ENCODE measurements at regions not wholly inside any gene's neighbourhood (a gene's known extent, or its start where the extent isn't known, plus 50 kb on each side); places are given as distances from the start of the nearest gene placed in this dataset.
"Not testable (repeated sequence)": the region's sequence is repeated elsewhere in the genome, so short reads cannot be mapped to it uniquely, and the experiment has no call there.

DNA sequence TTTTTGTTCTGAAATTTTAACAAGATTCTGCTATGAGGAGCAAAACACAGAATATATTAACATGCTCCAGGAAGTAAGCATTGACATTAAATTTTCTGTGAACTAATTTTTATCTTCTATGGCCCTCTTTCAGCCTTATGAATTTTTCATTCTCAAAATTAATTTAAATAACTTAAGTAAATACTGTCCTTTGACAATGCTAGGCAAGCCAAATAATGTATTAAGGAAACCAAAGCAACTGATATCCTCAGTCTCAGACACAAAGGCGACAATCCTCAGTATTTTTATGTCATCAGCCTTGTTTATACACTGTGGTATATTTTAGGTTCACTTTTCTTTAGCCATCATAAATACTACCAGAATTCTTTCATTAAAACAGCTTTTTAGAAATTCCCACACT, 159.8 kb downstream of the CGGBP1 start:
- Histone ChIP-seq H3K4me3 (no peak overlapping the region), H3K27ac (no peak overlapping the region)

DNA sequence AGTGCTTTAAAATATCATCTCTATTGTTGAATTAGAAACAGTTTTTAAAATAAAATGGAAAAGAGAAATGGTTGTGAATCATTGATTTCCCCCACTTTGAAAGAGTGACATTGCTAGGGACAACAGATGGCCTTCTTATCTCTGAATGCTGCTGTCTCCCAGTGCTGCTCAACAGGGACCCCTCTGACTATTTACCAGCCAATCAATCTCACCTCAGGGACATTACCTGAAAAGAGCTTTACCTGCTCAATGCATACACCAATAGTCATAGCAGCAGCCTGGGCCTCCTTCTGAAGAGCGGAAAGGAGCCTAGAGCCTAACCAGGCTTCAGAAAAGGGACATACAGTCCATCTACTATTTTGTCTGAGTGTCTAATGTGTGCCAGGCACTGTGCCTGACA, 162.8 kb downstream of the CGGBP1 start:
- H3K27ac ChIP-seq = no peak overlapping the region
- no peak overlapping the region for H3K4me3 ChIP-seq

DNA sequence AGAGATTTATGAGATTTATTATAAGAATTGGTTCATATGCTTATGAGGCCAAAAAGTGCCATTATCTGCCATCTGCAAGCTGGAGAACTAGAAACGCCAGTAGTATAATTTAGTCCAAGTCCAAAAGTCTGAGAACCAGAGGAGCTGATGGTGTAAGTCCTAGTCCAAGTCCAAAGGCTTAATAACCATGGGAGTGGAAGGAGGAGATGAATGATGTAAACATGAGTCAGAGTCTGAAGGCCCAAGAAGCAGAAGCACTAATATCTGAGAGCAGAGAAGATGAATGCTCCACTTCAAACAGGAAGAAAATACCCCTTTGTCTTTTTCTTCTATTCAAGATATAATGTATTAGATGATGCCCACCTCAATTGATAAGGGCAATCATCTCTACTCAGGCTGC, 185.7 kb downstream of the CGGBP1 start:
- H3K4me3 ChIP-seq = no peak overlapping the region
- H3K27ac ChIP-seq = no peak overlapping the region

DNA sequence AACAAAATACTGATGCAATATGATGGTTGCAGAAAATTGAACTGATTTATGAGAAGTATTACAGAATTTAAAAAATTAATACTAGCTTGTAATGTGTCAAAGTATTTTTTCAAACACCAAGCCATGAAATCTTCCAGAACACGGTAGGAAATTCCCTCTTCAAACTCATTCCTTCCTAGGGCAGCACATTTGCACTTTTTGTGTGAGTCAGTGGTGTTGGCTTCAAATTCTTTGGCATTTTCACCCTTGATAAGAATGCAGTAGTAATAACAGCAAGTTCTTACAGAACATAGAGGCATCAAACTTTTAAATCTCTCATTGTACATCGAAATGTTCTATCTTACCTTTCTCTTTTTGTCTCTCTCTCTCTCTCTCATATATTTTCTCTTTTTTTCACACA, 191.8 kb downstream of the CGGBP1 start:
- H3K27ac ChIP-seq = no peak overlapping the region
- no peak overlapping the region for H3K4me3 ChIP-seq

DNA sequence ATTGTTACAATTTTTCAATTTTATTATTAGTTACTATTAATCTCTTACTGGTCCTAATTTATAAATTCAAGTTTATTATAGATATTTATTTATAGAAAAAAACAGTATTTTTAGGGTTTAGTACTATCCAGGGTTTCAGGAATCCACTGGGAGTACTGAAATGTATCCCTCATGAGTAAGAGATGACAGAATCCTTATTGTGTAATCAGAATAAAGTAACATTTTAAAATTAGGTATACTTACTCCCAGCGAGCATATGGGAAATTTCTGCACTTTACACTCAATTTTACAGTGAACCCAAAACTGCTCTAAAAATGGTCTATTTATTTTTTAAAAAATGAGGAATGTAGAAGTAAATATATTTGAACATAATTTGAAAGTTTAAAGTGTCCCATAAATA, 202.7 kb downstream of the CGGBP1 start:
- Histone ChIP-seq H3K4me3 (no peak overlapping the region), H3K27ac (no peak overlapping the region)

DNA sequence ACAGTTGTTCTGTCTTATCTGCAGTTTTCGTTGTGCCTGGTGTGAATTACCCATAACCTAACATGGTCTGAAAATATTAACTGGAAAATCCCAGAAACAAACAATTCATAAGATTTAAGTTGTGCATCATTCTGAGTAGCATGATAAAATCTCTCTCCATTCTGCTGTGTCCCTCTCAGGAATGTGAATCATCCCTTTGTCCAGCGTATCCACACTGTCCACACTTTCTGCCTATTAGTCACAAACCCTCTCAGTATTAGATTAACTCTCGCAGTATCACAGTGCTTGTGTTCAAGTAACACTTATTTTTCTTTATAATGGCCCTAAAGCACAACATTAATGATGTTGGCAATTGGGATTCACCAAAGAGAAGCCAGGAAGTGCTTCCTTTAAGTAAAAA, 203.2 kb downstream of the CGGBP1 start:
- Histone ChIP-seq H3K4me3 (no peak overlapping the region), H3K27ac (no peak overlapping the region)

DNA sequence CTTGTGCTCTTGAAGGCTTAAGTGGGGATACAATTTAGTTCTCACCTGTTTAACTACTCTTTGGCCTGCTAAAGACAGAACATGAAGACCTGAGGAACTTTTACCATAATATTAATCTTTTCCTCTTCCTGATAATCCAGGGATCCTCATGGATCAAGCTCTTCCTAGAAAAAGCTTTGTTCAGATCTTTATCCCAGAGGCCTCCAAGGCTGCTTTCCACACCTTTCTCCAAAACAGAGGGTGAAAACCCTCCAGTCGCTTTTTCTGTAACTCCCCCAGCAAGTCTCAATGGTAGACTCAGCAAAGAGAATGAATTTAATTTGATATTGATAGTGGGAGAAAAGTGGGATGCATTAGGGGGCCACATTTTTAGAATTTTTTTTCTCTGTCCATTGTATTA, 203.6 kb downstream of the CGGBP1 start:
- H3K4me3 ChIP-seq = no peak overlapping the region
- H3K27ac ChIP-seq = no peak overlapping the region

DNA sequence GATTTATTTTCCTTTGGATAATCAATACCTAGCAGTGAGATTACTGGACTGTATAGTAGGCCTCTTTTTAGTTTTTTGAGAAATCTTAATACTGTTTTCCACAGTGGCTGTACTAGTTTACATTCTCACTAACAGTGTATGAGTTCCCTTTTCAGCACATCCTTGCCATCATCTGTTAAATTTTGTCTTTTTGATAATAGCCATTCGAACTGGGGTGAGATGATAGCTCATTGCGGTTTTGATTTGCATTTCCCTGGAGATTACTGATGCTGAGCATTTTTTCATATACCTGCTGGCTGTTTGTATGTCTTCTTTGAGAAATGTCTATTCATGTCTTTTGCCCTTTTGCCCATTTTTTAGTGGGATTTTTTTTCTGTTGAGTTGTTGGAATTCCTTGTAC, 210.8 kb downstream of the CGGBP1 start:
- H3K4me3 ChIP-seq = no peak overlapping the region
- no peak overlapping the region for H3K27ac ChIP-seq

DNA sequence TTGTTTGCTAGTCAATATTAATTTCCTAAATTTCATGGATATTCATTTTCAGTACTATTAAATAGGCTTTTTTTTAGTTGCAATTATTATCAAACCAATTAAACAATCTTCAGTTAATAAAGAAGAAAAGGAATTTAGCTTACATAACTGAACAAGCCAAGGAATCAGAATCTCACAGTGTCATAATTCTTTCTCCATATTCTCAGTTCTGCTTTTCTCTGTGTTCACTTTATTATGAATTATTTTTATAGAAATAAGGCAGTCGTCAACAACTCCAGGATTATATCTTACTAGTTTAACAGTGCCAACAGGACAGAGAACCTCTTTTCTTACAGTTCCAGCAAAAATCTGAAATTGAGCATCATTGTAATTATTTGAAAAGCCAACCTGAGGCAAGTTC, 221.7 kb downstream of the CGGBP1 start:
- no peak overlapping the region for H3K4me3 ChIP-seq

DNA sequence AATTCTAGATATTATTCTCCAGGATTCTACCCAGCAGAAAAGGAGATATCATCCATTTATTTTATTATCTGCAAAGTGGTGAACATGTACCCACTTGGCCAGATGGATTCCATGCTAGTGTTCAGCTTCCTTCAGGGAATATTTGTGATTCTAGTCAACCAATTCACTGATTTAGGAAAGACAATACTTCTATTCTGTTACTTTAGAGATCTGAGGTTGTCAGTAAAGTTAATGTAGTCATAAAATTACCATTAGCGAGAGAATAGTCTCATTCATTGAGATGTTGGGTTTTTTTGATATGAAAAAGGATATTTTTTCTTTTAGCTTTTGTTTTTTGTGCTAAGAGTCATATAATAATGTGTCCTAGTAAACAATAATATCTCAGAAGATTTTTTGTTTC, 222.8 kb downstream of the CGGBP1 start:
- Histone ChIP-seq H3K4me3 (no peak overlapping the region), H3K27ac (no peak overlapping the region)

More for the DNA sequence above, 221.7 kb downstream of the CGGBP1 start:
- H3K27ac ChIP-seq = no peak overlapping the region

DNA sequence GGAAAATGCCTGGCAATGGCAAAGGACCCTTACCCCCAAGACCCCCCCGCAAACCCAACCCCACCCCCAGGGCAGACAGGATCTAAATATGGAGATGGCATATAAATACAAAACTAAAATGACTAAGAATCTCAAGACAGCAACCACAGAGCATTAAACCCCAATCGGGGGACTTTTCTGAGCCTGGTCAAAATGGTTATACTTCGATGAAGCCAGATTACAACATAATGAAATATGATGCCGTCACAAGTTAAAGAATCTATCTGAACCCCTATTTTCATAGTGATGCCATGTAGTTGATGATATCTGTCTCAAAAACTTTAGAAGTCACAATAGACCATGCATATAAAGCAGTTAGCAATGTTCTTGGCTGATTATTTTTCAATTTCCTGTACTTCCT, 223.6 kb downstream of the CGGBP1 start:
- H3K27ac ChIP-seq = no peak overlapping the region
- no peak overlapping the region for H3K4me3 ChIP-seq

DNA sequence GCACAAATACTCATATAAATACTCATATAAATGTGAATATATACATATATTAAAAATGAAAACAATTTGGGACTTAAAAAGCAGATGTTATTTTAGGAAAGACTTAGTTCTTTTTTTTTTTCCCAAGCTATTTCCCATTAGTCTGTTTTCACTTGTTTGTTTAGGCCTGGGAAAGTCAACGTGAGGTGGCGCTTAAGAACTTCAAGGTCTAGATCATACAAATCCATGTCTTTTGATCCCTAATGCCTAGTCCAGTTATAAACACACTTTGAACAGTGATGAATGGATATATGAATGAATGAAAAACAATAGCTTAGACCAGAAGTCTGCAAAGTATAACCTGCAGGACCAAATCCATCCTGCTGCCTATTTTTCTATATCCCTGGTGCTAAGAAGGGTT, 224.5 kb downstream of the CGGBP1 start:
- Histone ChIP-seq H3K4me3 (no peak overlapping the region), H3K27ac (no peak overlapping the region)

DNA sequence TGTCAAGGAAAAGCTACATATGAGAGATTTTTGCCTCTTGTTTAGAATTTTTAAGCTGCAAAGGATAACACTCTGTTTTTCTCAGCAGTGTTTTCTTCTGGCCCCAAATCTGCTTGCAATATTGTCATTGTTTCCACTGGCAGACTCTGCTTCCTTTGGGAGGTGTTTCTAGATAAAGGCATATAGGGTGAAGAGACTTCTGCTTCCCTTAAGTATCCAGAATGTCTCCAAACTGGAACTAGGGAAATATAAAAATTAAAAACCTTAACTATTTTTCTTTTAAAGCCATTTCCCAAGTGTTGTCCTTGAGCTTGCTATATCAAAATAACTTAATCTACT, 225.8 kb downstream of the CGGBP1 start:
- Histone ChIP-seq H3K4me3 (no peak overlapping the region), H3K27ac (no peak overlapping the region)

DNA sequence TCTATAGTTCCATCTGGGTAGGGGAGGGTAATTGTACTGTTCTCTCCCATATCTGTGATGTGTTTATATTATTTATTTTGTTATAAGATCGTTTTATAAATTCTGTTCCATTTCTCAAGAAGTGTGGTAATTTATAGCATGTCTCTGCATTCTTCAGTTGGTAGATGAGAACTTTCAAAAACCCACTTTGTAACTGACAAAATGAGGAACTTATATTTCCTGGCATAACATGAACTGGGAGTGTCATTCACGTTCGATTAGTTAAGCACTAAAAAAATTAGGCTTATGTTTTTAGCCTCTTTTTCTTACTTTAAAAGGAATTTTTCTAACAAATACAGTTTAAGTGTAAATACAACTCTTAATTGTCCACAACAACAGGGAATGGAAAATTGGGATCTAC, 230.8 kb downstream of the CGGBP1 start:
- Histone ChIP-seq H3K27ac (no peak overlapping the region), H3K4me3 (no peak overlapping the region)

DNA sequence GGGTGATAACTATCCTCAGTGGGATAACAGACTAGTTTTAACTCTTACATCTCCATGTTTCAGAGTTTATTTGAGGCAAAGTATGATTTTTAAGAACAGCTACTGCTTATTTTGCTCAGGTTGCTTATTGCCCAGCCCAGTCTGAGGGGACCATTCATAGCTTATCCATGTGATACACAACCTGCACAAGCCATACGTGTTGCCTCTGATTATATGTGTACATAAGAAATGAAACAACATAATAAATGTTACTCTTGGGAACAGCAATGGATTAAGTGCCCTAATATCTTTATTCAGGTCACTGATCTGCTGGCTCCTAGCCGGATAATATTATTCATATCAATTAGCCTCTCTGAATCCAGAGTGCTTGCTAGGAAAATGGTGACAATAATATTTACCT, 236.2 kb downstream of the CGGBP1 start:
- Histone ChIP-seq H3K27ac (no peak overlapping the region), H3K4me3 (no peak overlapping the region)

DNA sequence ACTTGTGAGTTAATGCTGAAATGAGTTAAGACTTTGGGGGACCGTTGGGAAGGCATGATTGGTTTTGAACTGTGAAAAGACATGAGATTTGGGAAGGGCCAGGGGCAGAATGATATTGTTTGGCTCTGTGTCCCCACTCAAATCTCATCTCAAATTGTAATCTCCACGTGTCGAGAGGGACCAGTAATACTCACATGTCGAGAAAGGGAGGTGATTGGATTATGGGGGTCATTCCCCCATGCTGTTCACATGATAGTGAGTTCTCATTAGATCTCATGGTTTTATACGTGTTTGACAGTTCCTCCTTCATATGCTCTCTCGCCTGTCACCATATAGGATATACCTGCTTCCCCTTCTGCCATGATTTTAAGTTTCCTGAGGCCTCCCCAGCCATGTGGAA, 245.3 kb downstream of the CGGBP1 start:
- H3K27ac ChIP-seq, H3K4me3 ChIP-seq: not testable (repeated sequence)

DNA sequence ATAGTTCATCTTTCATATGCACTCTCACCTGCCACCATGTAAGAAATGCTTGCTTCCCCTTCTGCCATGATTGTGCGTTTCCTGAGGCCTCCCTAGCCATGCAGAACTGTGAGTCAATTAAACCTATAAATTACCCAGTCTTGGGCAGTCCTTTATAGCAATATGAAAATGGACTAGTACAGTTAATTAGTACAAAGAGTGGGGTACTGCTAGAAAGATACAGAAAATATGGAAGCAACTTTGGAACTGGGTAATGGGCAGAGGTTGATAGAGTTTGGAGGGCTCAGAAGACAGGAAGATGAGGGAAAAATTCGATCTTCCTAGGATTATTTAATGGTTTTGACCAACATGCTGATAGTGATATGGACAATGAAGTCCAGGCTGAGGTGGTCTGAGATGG, 246.9 kb downstream of the CGGBP1 start:
- no peak overlapping the region for H3K27ac ChIP-seq
- no peak overlapping the region for H3K4me3 ChIP-seq

DNA sequence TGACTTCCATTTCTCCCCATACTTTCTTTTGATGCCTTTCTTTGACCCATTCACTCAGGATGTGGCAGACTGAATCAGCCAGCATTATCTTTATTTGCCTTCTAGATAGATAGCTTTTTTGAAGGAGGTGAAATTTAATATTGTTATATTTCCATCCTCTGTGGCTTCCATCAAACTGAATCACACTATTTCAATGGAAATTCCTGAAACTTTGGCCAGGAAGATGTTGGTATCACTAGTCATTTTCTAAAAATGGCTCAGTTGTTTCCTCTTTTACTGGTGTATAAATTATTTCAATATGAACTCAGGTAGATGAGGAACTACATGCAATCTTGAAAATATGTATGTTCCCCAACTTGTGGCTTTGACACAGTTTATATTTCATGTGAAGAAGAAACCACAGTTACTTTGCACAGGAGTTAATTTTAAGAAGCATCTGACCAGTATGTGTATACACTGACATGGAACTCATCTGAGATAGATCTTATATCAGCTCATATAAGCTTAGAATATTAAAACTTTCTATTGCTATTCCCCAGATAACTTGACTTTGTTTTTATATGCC, 248.3 kb downstream of the CGGBP1 start:
- Histone ChIP-seq H3K27ac (no peak overlapping the region), H3K4me3 (no peak overlapping the region)

DNA sequence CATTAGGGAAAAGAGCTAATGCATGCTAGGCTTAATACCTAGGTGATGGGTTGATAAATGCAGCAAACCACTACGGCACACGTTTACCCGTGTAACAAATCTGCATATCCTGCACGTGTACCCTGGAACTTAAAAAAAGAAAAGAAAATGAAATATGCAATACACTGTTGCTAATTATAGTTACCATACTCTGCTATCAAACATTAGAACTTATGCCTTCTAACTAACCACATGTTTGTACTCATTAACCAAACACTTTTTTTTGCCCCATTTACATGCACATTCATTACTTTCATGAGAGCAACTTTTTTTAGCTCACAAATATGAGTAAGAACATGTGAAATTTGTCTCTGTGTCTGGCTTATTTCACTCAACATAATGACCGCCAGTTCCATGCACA, 253.1 kb downstream of the CGGBP1 start:
- Histone ChIP-seq H3K4me3 (no peak overlapping the region), H3K27ac (no peak overlapping the region)

DNA sequence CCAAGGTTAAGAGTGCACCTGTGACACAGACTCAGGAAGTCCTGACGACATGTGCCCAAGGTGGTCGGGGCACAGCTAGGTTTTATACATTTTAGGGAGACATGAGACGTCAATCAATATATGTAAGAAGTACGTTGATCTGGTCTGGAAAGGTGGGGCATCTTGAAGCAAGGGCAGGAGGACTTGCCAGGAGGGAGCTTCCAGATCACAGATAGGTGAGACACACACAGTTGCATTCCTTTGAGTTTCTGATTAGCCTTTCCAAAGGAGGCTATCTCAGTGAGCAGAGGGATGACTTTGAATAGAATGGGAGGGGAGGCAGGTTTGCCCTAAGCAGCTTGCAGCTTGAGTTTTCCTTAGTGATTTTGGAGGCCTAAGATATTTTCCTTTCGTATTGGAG, 257.4 kb downstream of the CGGBP1 start:
- H3K4me3 ChIP-seq = no peak overlapping the region
- no peak overlapping the region for H3K27ac ChIP-seq

DNA sequence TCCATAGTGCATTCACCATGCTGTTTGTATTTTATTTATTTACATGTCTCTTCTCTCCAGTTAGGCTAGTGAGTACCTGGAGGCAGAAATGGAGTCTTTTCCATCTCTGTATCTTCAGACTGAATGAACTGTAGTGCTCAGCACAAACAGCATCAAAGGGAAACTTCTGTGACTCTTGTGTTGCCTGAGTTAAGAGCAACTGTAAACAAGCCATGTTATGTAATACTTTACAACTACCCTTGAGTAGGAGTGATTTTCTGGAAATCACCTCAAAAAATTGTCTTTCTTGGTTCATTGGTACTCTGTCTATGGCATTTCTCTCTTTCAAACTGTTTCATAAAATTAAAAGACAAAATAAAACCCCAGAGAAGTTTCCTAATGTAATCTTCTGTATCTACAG, 258.3 kb downstream of the CGGBP1 start:
- Histone ChIP-seq H3K4me3 (no peak overlapping the region), H3K27ac (no peak overlapping the region)

DNA sequence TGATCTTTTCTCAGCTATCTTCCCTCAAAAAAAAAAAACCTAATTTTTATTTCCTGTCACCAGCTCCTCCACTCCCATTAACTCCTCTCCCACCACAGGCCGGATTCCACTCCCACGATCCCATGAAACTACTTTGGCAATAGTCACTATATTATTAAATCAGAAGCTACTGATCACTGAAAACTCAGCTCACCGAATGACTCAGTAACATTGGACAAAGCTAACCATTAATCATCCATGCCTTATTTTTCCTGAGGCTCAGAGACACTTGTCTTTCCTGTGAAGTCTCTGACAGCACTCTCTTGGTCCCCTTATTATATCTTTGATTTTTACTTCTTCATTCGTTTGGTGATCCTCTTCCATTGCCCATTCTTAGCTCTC, 260.2 kb downstream of the CGGBP1 start:
- Histone ChIP-seq H3K27ac (no peak overlapping the region), H3K4me3 (no peak overlapping the region)

Measured in skin epidermis (tissue), 12 donors.